Trophoblast cell (in vitro differentiated cells and primary cell): ENCODE measurements at regions not wholly inside any gene's neighbourhood (a gene's known extent, or its start where the extent isn't known, plus 50 kb on each side); places are given as distances from the start of the nearest gene placed in this dataset.

Experiments used
- DNase-seq, 2 donors: peaks; one replicate each; pipeline ENCODE4 v3.0.0-alpha.2; 2016
- H2AFZ ChIP-seq: 2 replicates; pipeline ENCODE4 v1.6.1; 2013; ENCODE audit warnings: low read length, moderate library complexity, mild to moderate bottlenecking; ENCODE audit not compliant: insufficient read depth, poor library complexity
- H2AK5ac ChIP-seq: 2 replicates; pipeline ENCODE4 v1.6.1; 2013; ENCODE audit warnings: mild to moderate bottlenecking, low read length
- H2BK120ac ChIP-seq: 2 replicates; pipeline ENCODE4 v1.6.1; 2013; ENCODE audit warnings: low read length, mild to moderate bottlenecking, moderate library complexity; ENCODE audit not compliant: insufficient read depth, poor library complexity
- H2BK12ac ChIP-seq: 2 replicates; pipeline ENCODE4 v1.6.1; 2013; ENCODE audit warnings: mild to moderate bottlenecking, low read length, moderate library complexity
- H2BK5ac ChIP-seq: 2 replicates; pipeline ENCODE4 v1.6.1; 2013; ENCODE audit warnings: low read length, low read depth, moderate library complexity, mild to moderate bottlenecking; ENCODE audit not compliant: poor library complexity
- H3K14ac ChIP-seq: 2 replicates; pipeline ENCODE4 v1.6.1; 2013; ENCODE audit warnings: mild to moderate bottlenecking, low read length
- H3K18ac ChIP-seq: 2 replicates; pipeline ENCODE4 v1.6.1; 2013; ENCODE audit warnings: mild to moderate bottlenecking, low read length
- H3K23ac ChIP-seq: 2 replicates; pipeline ENCODE4 v1.6.1; 2013; ENCODE audit warnings: low read length
- H3K27ac ChIP-seq: 2 replicates; pipeline ENCODE4 v1.5.1; 2013; ENCODE audit warnings: low read depth, mild to moderate bottlenecking, inconsistent platforms, low read length, moderate library complexity
- H3K27me3 ChIP-seq: 2 replicates; pipeline ENCODE4 v1.6.1; 2013; ENCODE audit warnings: inconsistent platforms, mild to moderate bottlenecking, low read length, moderate library complexity; ENCODE audit not compliant: insufficient read depth
- H3K36me3 ChIP-seq, 2 experiments: 1 replicate in 1 of 2; 2 replicates in 1 of 2; pipeline ENCODE4 v1.6.1; 2013; ENCODE audit warnings: low read length in 2 of 2, mild to moderate bottlenecking in 2 of 2, moderate library complexity in 1 of 2; ENCODE audit not compliant: insufficient read depth in 2 of 2, control insufficient read depth in 1 of 2
- H3K4ac ChIP-seq: 2 replicates; pipeline ENCODE4 v1.6.1; 2013; ENCODE audit warnings: low read depth, mild to moderate bottlenecking, low read length, moderate library complexity
- H3K4me1 ChIP-seq, 2 experiments: 1 replicate in 1 of 2; 2 replicates in 1 of 2; pipeline ENCODE4 v1.6.1; 2013; ENCODE audit warnings: low read length in 2 of 2, mild to moderate bottlenecking in 2 of 2, moderate library complexity in 1 of 2; ENCODE audit not compliant: insufficient read depth in 2 of 2, control insufficient read depth in 1 of 2
- H3K4me2 ChIP-seq: 2 replicates; pipeline ENCODE4 v1.6.1; 2013; ENCODE audit warnings: inconsistent platforms, mild to moderate bottlenecking, low read length, moderate library complexity
- H3K4me3 ChIP-seq: 2 replicates; pipeline ENCODE4 v1.5.1; 2013; ENCODE audit warnings: mild to moderate bottlenecking, low read depth, low read length, inconsistent platforms
- H3K79me1 ChIP-seq: one replicate; pipeline ENCODE4 v1.6.1; 2013; ENCODE audit warnings: low read length
- H3K79me2 ChIP-seq: 2 replicates; pipeline ENCODE4 v1.6.1; 2013; ENCODE audit warnings: low read length, mild to moderate bottlenecking; ENCODE audit not compliant: control insufficient read depth, insufficient read depth, poor library complexity
- H3K9ac ChIP-seq: 2 replicates; pipeline ENCODE4 v1.6.1; 2013; ENCODE audit warnings: mild to moderate bottlenecking, low read length
- H3K9me3 ChIP-seq: 2 replicates; pipeline ENCODE4 v1.6.1; 2013; ENCODE audit warnings: low read depth, mild to moderate bottlenecking, control low read depth, inconsistent platforms, low read length; ENCODE audit not compliant: insufficient read depth
- H4K12ac ChIP-seq: 2 replicates; pipeline ENCODE4 v1.6.1; 2013; ENCODE audit warnings: low read depth, mild to moderate bottlenecking, low read length, moderate library complexity
- H4K8ac ChIP-seq: 2 replicates; pipeline ENCODE4 v1.6.1; 2013; ENCODE audit warnings: low read depth, mild to moderate bottlenecking, low read length, moderate library complexity
- H4K91ac ChIP-seq: one replicate; pipeline ENCODE4 v1.6.1; 2013; ENCODE audit warnings: low read depth, mild to moderate bottlenecking, low read length, moderate library complexity
- WGBS: extraction: QIAGEN DNeasy Blood & Tissue Kit; methylation state at CpG from one replicate; pipeline ENCODE4 v1.1.7; 2013; ENCODE audit warnings: missing lambda C conversion rate; ENCODE audit not compliant: insufficient read length, insufficient coverage; ENCODE audit errors: extremely low coverage; 5-methylcytosine and 5-hydroxymethylcytosine counted together

DNA sequence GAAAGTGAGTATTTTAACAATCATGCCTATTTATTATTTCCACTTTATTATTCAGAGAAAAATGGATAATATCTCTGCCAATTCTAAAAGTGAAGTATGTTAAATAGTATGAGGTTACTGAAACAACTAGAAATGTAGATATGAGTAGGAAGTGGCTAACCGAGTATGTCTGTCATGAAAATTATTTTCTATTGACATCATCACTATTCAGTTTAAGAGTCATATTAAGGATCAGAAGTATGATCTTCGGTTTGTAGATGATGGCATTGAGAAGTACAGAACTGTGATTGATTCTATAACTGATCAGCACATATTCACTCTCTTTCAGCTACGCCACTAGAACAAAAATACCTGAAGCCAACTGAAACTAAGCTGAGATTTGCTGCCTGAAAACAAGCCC is 146.4 kb upstream of the SLITRK5 start:
- no CpG with 5 or more reads among the region's 3 CpGs for WGBS

DNA sequence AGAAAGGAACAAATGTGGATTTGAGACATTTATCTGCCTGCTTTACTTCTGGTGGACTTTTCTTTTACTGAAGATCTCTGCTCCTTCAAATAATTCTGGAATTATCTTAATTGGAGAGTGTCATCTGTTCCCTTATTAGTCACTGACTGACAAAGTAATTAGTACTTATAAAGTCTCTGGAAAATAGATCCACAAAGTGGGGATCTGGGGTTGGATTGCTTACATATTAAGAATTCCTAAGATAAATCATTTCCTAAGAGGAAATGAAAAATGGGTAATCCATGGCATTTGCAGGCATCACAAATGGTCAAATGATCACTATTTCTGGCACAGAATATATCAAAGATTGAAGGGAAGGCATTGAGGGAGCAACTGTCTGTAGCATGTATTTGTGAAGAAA is 137.4 kb upstream of the SLITRK5 start:
- Histone ChIP-seq H4K91ac (no peak overlapping the region), H2AK5ac (no peak overlapping the region), H3K4me1 (no peaks in the 10 kb centered on the region), H3K36me3 (no peaks in the 10 kb centered on the region), H3K18ac (no peak overlapping the region), H3K79me1 (no peaks in the 10 kb centered on the region), H4K12ac (no peak overlapping the region), H3K4me3 (no peak overlapping the region), H3K9me3 (no peaks in the 10 kb centered on the region), H3K4me2 (no peak overlapping the region), H2BK120ac (no peak overlapping the region), H3K14ac (no peak overlapping the region), H2BK12ac (no peak overlapping the region), H3K9ac (no peak overlapping the region), H3K27me3 (no peaks in the 10 kb centered on the region), H2BK5ac (no peak overlapping the region), H3K23ac (no peak overlapping the region), H4K8ac (no peak overlapping the region), H3K79me2 (no peaks in the 10 kb centered on the region), H3K4ac (no peak overlapping the region), H3K27ac (no peak overlapping the region), H2AFZ (no peak overlapping the region)
- no peak for DNase-seq

More for the DNA sequence above, 146.4 kb upstream of the SLITRK5 start:
- Histone ChIP-seq H3K18ac (no peak overlapping the region), H2BK12ac (no peak overlapping the region), H3K79me1 (no peaks in the 10 kb centered on the region), H4K8ac (no peak overlapping the region), H2BK5ac (no peak overlapping the region), H2AK5ac (no peak overlapping the region), H3K79me2 (no peaks in the 10 kb centered on the region), H3K9me3 (peaks cover 4% of the 10 kb centered on the region), H3K4me1 (no peaks in the 10 kb centered on the region), H3K23ac (no peak overlapping the region), H3K4me2 (no peak overlapping the region), H3K14ac (no peak overlapping the region), H2BK120ac (no peak overlapping the region), H3K9ac (no peak overlapping the region), H3K27ac (no peak overlapping the region), H3K27me3 (no peaks in the 10 kb centered on the region), H4K12ac (no peak overlapping the region), H3K4ac (no peak overlapping the region), H3K4me3 (no peak overlapping the region), H2AFZ (no peak overlapping the region), H3K36me3 (no peaks in the 10 kb centered on the region), H4K91ac (no peak overlapping the region)
- DNase-seq = no peak

DNA sequence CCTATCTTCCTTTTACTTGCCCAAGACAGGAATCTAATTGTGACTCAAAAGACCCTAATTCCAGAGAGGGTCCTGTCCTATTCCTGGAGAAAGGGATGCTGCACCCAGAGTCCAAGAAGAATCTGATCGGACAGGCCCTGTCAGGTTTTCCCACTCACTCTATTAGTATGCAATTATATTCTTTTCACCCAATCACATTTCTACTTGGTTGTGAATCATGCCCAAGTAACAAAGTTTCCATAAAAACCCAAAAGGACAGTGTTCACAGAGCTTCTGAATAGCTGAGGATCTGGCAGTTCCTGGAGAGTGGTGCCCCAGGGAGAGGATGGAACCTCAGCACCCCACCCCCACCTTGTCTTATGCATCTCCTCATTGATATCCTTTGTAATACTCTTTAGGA is 135.3 kb upstream of the SLITRK5 start:
- Histone ChIP-seq H2BK120ac (no peak overlapping the region), H3K27me3 (no peaks in the 10 kb centered on the region), H3K4me3 (no peak overlapping the region), H3K14ac (no peak overlapping the region), H4K91ac (no peak overlapping the region), H3K4me1 (no peaks in the 10 kb centered on the region), H2AFZ (no peak overlapping the region), H3K27ac (no peak overlapping the region), H3K18ac (no peak overlapping the region), H2BK12ac (no peak overlapping the region), H4K12ac (no peak overlapping the region), H3K4me2 (no peak overlapping the region), H3K79me2 (no peaks in the 10 kb centered on the region), H3K4ac (no peak overlapping the region), H3K9ac (no peak overlapping the region), H3K36me3 (no peaks in the 10 kb centered on the region), H2AK5ac (no peak overlapping the region), H2BK5ac (no peak overlapping the region), H3K79me1 (no peaks in the 10 kb centered on the region), H3K9me3 (no peaks in the 10 kb centered on the region), H4K8ac (no peak overlapping the region), H3K23ac (no peak overlapping the region)
- no peak for DNase-seq
- WGBS = no CpG with 5 or more reads among the region's 1 CpG

DNA sequence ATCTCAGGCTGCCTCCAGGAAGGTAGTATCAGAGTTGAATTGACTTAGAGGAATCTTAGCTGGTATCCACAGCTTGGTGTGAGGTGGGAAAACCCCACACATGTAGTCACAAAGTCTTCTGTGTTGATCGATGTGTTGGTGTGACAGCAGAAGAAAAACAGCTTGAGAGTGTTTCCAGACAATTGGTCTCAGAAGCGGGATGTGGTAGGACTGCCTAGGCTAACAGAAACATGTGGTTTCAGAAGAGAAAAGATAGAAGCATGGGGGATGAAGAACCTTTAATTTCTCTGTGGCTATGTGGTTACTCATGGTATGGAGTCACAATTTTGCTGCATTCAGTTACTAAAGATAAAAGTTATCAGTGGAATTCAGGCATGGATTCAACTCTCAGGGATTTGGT is 134.7 kb upstream of the SLITRK5 start:
- H3K27ac ChIP-seq = no peak overlapping the region
- H3K18ac ChIP-seq = no peak overlapping the region
- H4K8ac ChIP-seq = no peak overlapping the region
- H2BK12ac ChIP-seq = no peak overlapping the region
- no peak overlapping the region for H3K4me3 ChIP-seq
- no peak overlapping the region for H2BK120ac ChIP-seq
- H4K91ac ChIP-seq = no peak overlapping the region
- no peaks in the 10 kb centered on the region for H3K79me2 ChIP-seq
- H3K14ac ChIP-seq = no peak overlapping the region
- H3K9me3 ChIP-seq = no peaks in the 10 kb centered on the region
- no peak overlapping the region for H2BK5ac ChIP-seq
- no peak for DNase-seq
- WGBS = no CpG with 5 or more reads among the region's 2 CpGs
- H3K23ac ChIP-seq = no peak overlapping the region
- no peak overlapping the region for H3K4me2 ChIP-seq
- H3K4me1 ChIP-seq = no peaks in the 10 kb centered on the region
- H2AK5ac ChIP-seq = no peak overlapping the region
- no peak overlapping the region for H2AFZ ChIP-seq
- no peaks in the 10 kb centered on the region for H3K36me3 ChIP-seq
- no peaks in the 10 kb centered on the region for H3K79me1 ChIP-seq
- H4K12ac ChIP-seq = no peak overlapping the region
- H3K9ac ChIP-seq = peak overlapping the region; percentile 25
- no peaks in the 10 kb centered on the region for H3K27me3 ChIP-seq
- no peak overlapping the region for H3K4ac ChIP-seq

DNA sequence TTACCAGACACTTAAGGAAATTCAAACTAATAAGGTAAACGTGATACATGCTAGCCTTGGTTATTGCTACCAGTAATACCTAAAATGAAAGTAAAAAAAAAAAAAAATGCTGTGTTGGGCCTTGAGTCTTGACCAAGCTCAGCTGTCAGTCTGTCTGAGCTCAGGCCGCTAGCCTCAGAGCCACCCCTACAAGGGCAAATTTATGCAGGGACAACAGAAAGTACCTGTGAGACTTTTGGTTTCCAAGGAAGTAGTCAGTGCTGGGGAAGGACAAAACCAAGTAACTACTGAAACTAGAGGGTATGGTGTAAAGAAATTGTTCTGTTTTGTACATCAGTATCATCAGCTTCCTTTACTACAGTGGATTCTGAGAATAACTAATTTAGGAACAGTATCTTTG is 134.3 kb upstream of the SLITRK5 start:
- Histone ChIP-seq H3K79me1 (no peaks in the 10 kb centered on the region), H3K27me3 (no peaks in the 10 kb centered on the region), H3K4me1 (no peaks in the 10 kb centered on the region), H3K9me3 (no peaks in the 10 kb centered on the region), H2AK5ac (no peak overlapping the region), H3K23ac (no peak overlapping the region), H3K14ac (no peak overlapping the region), H3K4ac (no peak overlapping the region), H4K91ac (no peak overlapping the region), H3K36me3 (no peaks in the 10 kb centered on the region), H2BK5ac (no peak overlapping the region), H4K12ac (no peak overlapping the region), H4K8ac (no peak overlapping the region), H3K18ac (no peak overlapping the region), H3K27ac (no peak overlapping the region), H3K9ac (no peak overlapping the region), H3K4me2 (no peak overlapping the region), H2AFZ (no peak overlapping the region), H2BK12ac (no peak overlapping the region), H3K79me2 (no peaks in the 10 kb centered on the region), H3K4me3 (no peak overlapping the region), H2BK120ac (no peak overlapping the region)
- WGBS = no CpG with 5 or more reads among the region's 2 CpGs
- DNase-seq = no peak
